Glutamatergic neuron (in vitro differentiated cells): ENCODE measurements at regions not wholly inside any gene's neighbourhood (a gene's known extent, or its start where the extent isn't known, plus 50 kb on each side); places are given as distances from the start of the nearest gene placed in this dataset.

Source experiments
- DNase-seq: peaks from one replicate; pipeline ENCODE4 v3.0.0; 2022
- H3K27ac Mint-ChIP-seq: one replicate; pipeline ENCODE4 v1.8.0; 2020; ENCODE audit warnings: mild to moderate bottlenecking, mixed read lengths, inconsistent platforms; ENCODE audit not compliant: unreplicated experiment
- H3K27me3 Mint-ChIP-seq: one replicate; pipeline ENCODE4 v1.8.0; 2020; ENCODE audit warnings: mild to moderate bottlenecking, moderate library complexity, mixed read lengths, inconsistent platforms; ENCODE audit not compliant: unreplicated experiment
- H3K36me3 Mint-ChIP-seq: one replicate; pipeline ENCODE4 v1.8.0; 2020; ENCODE audit warnings: mild to moderate bottlenecking, mixed read lengths, inconsistent platforms; ENCODE audit not compliant: unreplicated experiment
- H3K4me1 Mint-ChIP-seq: one replicate; pipeline ENCODE4 v1.8.0; 2020; ENCODE audit warnings: mild to moderate bottlenecking, low read depth, mixed read lengths, inconsistent platforms; ENCODE audit not compliant: unreplicated experiment
- H3K4me3 Mint-ChIP-seq: one replicate; pipeline ENCODE4 v1.8.0; 2020; ENCODE audit warnings: mild to moderate bottlenecking, mixed read lengths, inconsistent platforms; ENCODE audit not compliant: unreplicated experiment
- H3K9me3 Mint-ChIP-seq: one replicate; pipeline ENCODE4 v1.8.0; 2020; ENCODE audit warnings: mild to moderate bottlenecking, moderate library complexity, mixed read lengths, inconsistent platforms; ENCODE audit not compliant: unreplicated experiment
- CTCF ChIP-seq: fragments of 200-600 bp; sonication (generic); IDR thresholded peaks from one replicate; pipeline ENCODE4 v1.5.0; 2021; ENCODE audit not compliant: partially characterized antibody, unreplicated experiment

GRCh38 chr6:65943548-65943947, 236.5 kb upstream of the EYS start:
- H3K9me3 Mint-ChIP-seq: no peaks in the 10 kb centered on the region

GRCh38 chr6:65943051-65943450, 236.0 kb upstream of the EYS start:
- no peak for DNase-seq
- Mint-ChIP-seq H3K4me1 (no peaks in the 10 kb centered on the region), H3K36me3 (no peaks in the 10 kb centered on the region), H3K4me3 (no peak overlapping the region), H3K27me3 (no peaks in the 10 kb centered on the region), H3K9me3 (no peaks in the 10 kb centered on the region), H3K27ac (no peak overlapping the region)
- TF ChIP-seq CTCF: no peak

More at GRCh38 chr6:65943548-65943947, 236.5 kb upstream of the EYS start:
- Mint-ChIP-seq H3K4me3 (no peak overlapping the region), H3K4me1 (no peaks in the 10 kb centered on the region), H3K27me3 (no peaks in the 10 kb centered on the region), H3K36me3 (no peaks in the 10 kb centered on the region), H3K27ac (no peak overlapping the region)
- no peak for DNase-seq
- TF ChIP-seq CTCF: no peak

- H3K4me3 Mint-ChIP-seq: no peak overlapping the region
- H3K27ac Mint-ChIP-seq: no peak overlapping the region
- no peaks in the 10 kb centered on the region for H3K36me3 Mint-ChIP-seq
- no peaks in the 10 kb centered on the region for H3K27me3 Mint-ChIP-seq
- H3K9me3 Mint-ChIP-seq: no peaks in the 10 kb centered on the region
- no peaks in the 10 kb centered on the region for H3K4me1 Mint-ChIP-seq
- no peak for DNase-seq
- TF ChIP-seq CTCF: no peak
Observed at GRCh38 chr6:65938000-65938399, 231.0 kb upstream of the EYS start.

- H3K36me3 Mint-ChIP-seq: no peaks in the 10 kb centered on the region
- no peak for TF ChIP-seq CTCF
- H3K27ac Mint-ChIP-seq: no peak overlapping the region
- no peak overlapping the region for H3K4me3 Mint-ChIP-seq
- no peak for DNase-seq
- H3K27me3 Mint-ChIP-seq: no peaks in the 10 kb centered on the region
- H3K9me3 Mint-ChIP-seq: no peaks in the 10 kb centered on the region
- no peaks in the 10 kb centered on the region for H3K4me1 Mint-ChIP-seq
Observed at GRCh38 chr6:65935412-65935811, 228.4 kb upstream of the EYS start.

- Mint-ChIP-seq H3K27ac (no peak overlapping the region), H3K36me3 (peaks cover 5% of the 10 kb centered on the region), H3K4me1 (no peaks in the 10 kb centered on the region), H3K4me3 (no peak overlapping the region), H3K9me3 (peaks cover 2% of the 10 kb centered on the region), H3K27me3 (no peaks in the 10 kb centered on the region)
- DNase-seq: no peak
- TF ChIP-seq CTCF: no peak
Observed at GRCh38 chr6:65933390-65933789, 226.4 kb upstream of the EYS start.
